ENCODE measurements at regions not wholly inside any gene's neighbourhood (a gene's known extent, or its start where the extent isn't known, plus 50 kb on each side); places are given as distances from the start of the nearest gene placed in this dataset.

DNA sequence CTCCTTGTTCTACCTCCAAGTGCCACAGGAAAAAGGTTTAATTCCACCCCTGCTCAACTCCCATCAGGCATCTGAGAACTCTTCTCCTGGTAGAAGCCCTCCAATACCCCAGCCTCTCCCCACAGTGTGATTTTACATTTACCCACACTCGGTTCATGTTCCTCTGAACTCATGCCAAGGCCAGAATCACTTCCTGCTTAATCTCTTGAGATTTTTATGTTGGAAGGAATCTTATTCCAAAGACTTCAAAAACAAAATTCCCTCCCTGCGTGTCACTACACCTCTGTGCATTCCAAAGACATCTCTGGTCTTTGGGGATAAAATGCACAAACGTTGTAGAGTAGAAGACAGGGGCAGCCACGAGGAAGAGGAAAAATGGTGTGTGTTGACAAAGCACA lies 186.8 kb downstream of the ACTL7B start:
- Mint-ChIP-seq H3K27me3 (ENCODE audit: low read depth) (no peaks in the 10 kb centered on the region), H3K36me3 (ENCODE audit: low read depth) (no peaks in the 10 kb centered on the region), H3K4me3 (no peak overlapping the region), H3K4me1 (ENCODE audit: low read depth) (no peaks in the 10 kb centered on the region), H3K27ac (no peak overlapping the region), H3K9me3 (no peaks in the 10 kb centered on the region)

GRCh38 chr9:108668191-108668937 lies 187.4 kb downstream of the ACTL7B start:
- Mint-ChIP-seq H3K27me3 (ENCODE audit: low read depth) (no peaks in the 10 kb centered on the region), H3K4me1 (ENCODE audit: low read depth) (no peaks in the 10 kb centered on the region)

DNA sequence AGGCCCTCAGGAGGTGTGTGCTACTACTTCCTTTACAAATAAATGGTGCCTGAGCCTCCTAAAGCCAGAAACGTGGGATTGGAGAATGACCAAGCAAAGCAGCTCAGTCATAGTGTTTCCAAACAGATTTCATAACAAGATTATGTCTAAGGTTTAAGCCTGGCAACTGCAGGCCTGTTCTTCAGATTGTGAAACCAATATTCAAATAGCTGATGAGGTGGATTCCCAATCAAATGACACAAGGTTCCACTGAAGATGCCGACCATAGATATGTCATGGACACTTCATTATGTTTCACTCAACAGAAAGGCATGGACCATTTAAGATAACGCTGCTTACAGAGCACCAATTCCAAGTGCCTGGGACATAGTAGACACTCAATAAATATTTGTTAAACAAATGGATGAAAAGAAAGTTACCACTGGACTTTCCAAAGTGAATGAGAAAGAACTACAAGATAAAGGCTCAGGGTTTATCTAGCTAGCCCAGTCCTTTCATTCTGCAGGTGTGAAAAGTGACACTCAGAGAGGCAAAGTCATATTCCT lies 189.5 kb downstream of the ACTL7B start:
- Mint-ChIP-seq H3K9me3 (no peaks in the 10 kb centered on the region), H3K27ac (no peak overlapping the region), H3K4me1 (ENCODE audit: low read depth) (no peaks in the 10 kb centered on the region), H3K36me3 (ENCODE audit: low read depth) (no peaks in the 10 kb centered on the region), H3K27me3 (ENCODE audit: low read depth) (no peaks in the 10 kb centered on the region), H3K4me3 (no peak overlapping the region)

More at GRCh38 chr9:108668191-108668937, 187.4 kb downstream of the ACTL7B start:
- Mint-ChIP-seq H3K4me3 (no peak overlapping the region), H3K9me3 (no peaks in the 10 kb centered on the region), H3K36me3 (ENCODE audit: low read depth) (no peaks in the 10 kb centered on the region), H3K27ac (no peak overlapping the region)

DNA sequence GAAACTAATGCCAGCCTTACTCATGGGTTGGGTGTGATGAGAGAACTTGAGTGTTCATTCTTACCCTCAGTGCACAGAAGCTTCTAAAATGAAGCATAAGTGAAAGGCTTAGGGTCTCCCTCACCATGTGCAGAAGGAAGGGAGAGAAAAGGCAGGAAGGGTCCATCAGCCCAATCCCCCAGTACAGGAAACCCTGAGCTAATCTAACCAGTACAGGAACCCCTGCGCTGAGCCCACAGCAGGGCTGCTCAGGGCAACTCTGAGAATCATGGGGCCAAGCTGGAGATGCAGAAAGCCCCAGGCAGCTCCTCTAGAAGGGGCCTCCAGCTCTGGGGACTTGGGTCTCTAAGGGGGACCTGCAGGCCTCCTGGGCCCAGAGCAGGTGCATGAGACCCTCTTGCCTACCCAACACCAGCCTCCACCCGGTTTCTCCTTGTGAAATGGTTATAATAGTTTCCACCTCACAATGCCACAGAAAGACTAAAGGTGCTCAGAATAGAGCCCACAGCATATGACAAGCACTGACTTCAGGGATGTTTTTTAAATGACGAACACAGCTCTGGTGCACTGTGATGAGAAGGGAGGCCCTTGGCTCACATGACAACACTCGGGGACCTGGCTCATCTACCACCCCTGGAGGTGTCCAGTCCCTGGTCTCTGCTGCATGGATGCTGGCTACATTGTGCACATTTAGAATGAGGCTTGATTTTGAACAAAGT lies 190.1 kb downstream of the ACTL7B start:
- Mint-ChIP-seq H3K27ac (no peak overlapping the region), H3K4me1 (ENCODE audit: low read depth) (no peaks in the 10 kb centered on the region), H3K4me3 (no peak overlapping the region), H3K9me3 (peaks cover 5% of the 10 kb centered on the region), H3K36me3 (ENCODE audit: low read depth) (no peaks in the 10 kb centered on the region), H3K27me3 (ENCODE audit: low read depth) (no peaks in the 10 kb centered on the region)

- Mint-ChIP-seq H3K4me3 (no peak overlapping the region), H3K27me3 (ENCODE audit: low read depth) (no peaks in the 10 kb centered on the region), H3K27ac (no peak overlapping the region), H3K9me3 (peaks cover 11% of the 10 kb centered on the region), H3K36me3 (ENCODE audit: low read depth) (no peaks in the 10 kb centered on the region), H3K4me1 (ENCODE audit: low read depth) (no peaks in the 10 kb centered on the region)
Observed at GRCh38 chr9:108664309-108665255, 191.2 kb downstream of the ACTL7B start.

DNA sequence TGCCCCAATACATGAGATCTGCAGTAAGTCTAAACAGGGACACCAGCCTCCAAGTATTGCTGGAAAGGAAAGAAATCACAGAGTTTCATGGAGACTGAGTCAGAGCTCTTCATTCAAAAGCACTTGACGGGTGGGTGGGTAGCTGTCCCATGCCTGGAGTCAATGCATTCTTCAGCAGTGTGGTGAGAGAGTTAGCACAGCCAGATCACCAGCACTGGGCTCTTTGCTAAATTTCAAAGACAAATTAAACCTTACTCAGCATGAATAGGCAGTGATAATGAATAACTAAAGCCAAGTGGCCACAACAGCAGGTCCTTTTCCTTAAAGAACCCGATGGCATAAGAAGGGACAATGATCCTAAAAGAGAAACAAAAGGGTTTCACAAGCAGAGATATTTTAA lies 192.4 kb downstream of the ACTL7B start:
- Mint-ChIP-seq H3K4me1 (ENCODE audit: low read depth) (no peaks in the 10 kb centered on the region), H3K27ac (no peak overlapping the region), H3K27me3 (ENCODE audit: low read depth) (no peaks in the 10 kb centered on the region), H3K4me3 (no peak overlapping the region), H3K36me3 (ENCODE audit: low read depth) (no peaks in the 10 kb centered on the region), H3K9me3 (peaks cover 17% of the 10 kb centered on the region)

DNA sequence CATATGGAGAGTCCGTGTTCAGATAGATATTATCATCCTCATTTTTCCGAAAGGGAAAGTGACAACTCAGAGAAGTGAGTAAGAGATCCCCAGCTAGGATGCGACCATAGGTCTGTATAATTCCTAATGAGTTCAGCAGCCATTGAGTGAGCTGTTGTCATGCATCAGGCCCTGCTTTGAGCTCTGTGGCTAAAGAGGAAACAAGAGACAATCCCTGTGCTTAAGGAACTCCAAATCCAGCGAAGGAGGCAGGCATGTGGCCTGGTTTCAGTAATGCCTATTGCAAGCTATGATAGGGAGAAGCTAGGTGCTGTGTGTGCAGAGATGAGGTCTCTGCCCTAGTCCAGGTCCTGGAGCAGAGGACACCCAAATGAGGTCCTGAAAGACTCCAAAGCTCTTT lies 192.8 kb downstream of the ACTL7B start:
- no peaks in the 10 kb centered on the region for H3K27me3 Mint-ChIP-seq (ENCODE audit: low read depth)
- H3K9me3 Mint-ChIP-seq: peaks cover 17% of the 10 kb centered on the region
- H3K4me1 Mint-ChIP-seq (ENCODE audit: low read depth): no peaks in the 10 kb centered on the region
- no peak overlapping the region for H3K4me3 Mint-ChIP-seq
- H3K27ac Mint-ChIP-seq: no peak overlapping the region
- no peaks in the 10 kb centered on the region for H3K36me3 Mint-ChIP-seq (ENCODE audit: low read depth)

GRCh38 chr9:108662091-108662875 lies 193.5 kb downstream of the ACTL7B start:
- peaks cover 17% of the 10 kb centered on the region for H3K9me3 Mint-ChIP-seq
- H3K4me1 Mint-ChIP-seq (ENCODE audit: low read depth): no peaks in the 10 kb centered on the region
- H3K27me3 Mint-ChIP-seq (ENCODE audit: low read depth): no peaks in the 10 kb centered on the region
- H3K36me3 Mint-ChIP-seq (ENCODE audit: low read depth): no peaks in the 10 kb centered on the region
- H3K27ac Mint-ChIP-seq: no peak overlapping the region
- no peak overlapping the region for H3K4me3 Mint-ChIP-seq

DNA sequence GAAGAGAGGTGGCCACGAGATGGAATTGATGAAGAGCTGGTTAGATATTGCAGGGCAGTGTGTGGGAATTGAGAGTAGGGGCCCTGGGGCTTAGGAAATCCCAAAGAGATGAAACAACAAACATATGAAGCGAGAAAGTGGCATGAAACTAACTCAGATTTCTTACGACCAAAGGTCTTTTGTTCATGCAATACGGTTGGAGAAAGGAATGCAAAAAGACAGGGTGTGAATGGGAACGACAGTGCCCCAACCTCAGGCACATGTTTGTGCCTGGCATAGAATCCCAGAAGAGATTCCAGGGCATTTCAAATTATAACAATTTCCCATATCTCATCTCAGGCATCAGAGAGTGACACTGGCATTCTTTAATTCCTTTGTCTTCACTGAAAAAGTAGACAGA lies 199.2 kb downstream of the ACTL7B start:
- no peaks in the 10 kb centered on the region for H3K4me1 Mint-ChIP-seq (ENCODE audit: low read depth)
- H3K4me3 Mint-ChIP-seq: no peak overlapping the region
- no peak overlapping the region for H3K27ac Mint-ChIP-seq
- no peaks in the 10 kb centered on the region for H3K27me3 Mint-ChIP-seq (ENCODE audit: low read depth)
- no peaks in the 10 kb centered on the region for H3K36me3 Mint-ChIP-seq (ENCODE audit: low read depth)
- H3K9me3 Mint-ChIP-seq: peaks cover 17% of the 10 kb centered on the region

DNA sequence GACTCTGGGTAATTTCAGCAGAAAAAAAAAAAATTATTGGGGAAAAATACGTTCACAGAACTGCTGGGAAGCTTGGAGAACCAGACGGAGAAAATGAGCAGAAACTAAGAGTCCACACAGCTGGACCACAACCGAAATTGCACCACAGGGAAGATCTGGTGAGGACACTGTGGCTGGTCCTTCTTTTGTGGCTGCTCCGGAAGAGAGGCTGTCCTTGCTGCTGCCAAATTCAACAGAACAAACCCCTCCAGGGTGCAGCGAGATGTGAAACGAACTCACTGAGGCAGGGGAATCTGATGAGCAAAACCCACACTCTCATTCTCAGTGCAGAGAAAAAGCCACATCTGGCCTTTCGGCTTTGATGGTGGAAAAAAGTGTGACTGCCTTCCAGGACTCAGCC lies 200.0 kb downstream of the ACTL7B start:
- H3K27me3 Mint-ChIP-seq (ENCODE audit: low read depth): no peaks in the 10 kb centered on the region
- no peaks in the 10 kb centered on the region for H3K4me1 Mint-ChIP-seq (ENCODE audit: low read depth)
- H3K36me3 Mint-ChIP-seq (ENCODE audit: low read depth): no peaks in the 10 kb centered on the region
- peaks cover 14% of the 10 kb centered on the region for H3K9me3 Mint-ChIP-seq
- H3K4me3 Mint-ChIP-seq: no peak overlapping the region
- no peak overlapping the region for H3K27ac Mint-ChIP-seq

DNA sequence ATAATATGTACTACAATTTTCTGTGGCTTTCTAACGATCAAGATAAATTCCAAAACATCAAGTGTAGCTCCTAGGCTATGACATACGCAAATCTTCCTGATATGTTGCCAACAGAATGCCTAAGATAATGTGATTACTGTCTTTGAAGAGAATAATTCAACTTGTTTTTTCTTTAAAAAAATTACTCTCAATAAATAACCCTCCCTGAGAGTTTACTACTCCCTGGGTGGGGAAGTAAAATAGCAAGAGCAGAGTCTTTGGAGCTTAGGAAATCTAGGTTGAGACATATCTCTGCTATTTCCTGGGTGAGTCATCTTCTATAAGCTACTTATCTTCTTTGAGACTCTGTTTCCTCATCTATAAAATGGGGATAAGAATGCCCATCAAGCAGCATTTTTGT lies 201.2 kb downstream of the ACTL7B start:
- Mint-ChIP-seq H3K36me3 (ENCODE audit: low read depth) (no peaks in the 10 kb centered on the region), H3K27ac (no peak overlapping the region), H3K4me3 (no peak overlapping the region), H3K4me1 (ENCODE audit: low read depth) (no peaks in the 10 kb centered on the region), H3K9me3 (peaks cover 7% of the 10 kb centered on the region), H3K27me3 (ENCODE audit: low read depth) (no peaks in the 10 kb centered on the region)

GRCh38 chr9:108652851-108653250 lies 202.9 kb downstream of the ACTL7B start:
- no peaks in the 10 kb centered on the region for H3K4me1 Mint-ChIP-seq (ENCODE audit: low read depth)
- no peaks in the 10 kb centered on the region for H3K9me3 Mint-ChIP-seq

DNA sequence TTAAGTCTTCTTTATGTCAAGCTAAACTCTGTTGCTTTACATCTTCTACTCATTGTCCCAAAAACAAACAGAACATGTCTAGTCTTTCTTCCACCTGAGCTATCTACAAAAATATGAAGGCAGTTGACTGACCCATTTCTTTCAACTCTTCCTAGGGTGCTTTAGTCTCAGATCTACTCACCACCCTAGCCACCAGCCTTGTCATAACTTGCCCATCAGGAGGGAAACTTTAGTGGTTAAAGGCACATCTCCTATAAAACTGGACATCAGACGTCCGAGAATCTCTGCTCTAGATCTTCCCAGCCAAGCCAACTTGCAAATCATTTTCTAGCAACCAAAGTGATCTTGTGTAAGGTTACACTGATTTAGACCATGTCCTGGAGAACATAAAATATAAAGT lies 205.0 kb downstream of the ACTL7B start:
- Mint-ChIP-seq H3K27me3 (ENCODE audit: low read depth) (no peaks in the 10 kb centered on the region), H3K4me1 (ENCODE audit: low read depth) (no peaks in the 10 kb centered on the region), H3K36me3 (ENCODE audit: low read depth) (no peaks in the 10 kb centered on the region), H3K27ac (no peak overlapping the region), H3K4me3 (no peak overlapping the region), H3K9me3 (no peaks in the 10 kb centered on the region)

More at GRCh38 chr9:108652851-108653250, 202.9 kb downstream of the ACTL7B start:
- Mint-ChIP-seq H3K4me3 (no peak overlapping the region), H3K36me3 (ENCODE audit: low read depth) (no peaks in the 10 kb centered on the region), H3K27ac (no peak overlapping the region), H3K27me3 (ENCODE audit: low read depth) (no peaks in the 10 kb centered on the region)

DNA sequence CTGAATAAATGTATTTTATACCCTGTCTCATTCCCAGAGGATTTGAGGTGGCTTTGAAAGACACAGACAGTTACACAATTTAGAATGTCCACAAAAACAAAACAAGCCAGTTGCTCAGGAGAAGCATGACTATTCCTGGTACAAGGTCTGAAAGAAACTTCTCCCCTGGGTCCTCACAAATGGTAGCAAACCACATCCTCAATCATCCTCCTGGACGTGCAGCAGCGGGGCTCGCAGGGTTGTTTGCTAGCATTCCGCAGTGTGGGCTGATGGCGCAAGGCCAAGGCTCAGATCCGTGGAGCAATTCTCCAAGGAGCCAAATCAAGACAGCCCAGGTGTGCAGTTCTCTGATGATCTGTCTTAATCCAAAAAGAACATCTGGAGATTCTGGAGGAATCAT lies 210.3 kb downstream of the ACTL7B start:
- H3K27me3 Mint-ChIP-seq (ENCODE audit: low read depth): no peaks in the 10 kb centered on the region
- no peak overlapping the region for H3K4me3 Mint-ChIP-seq
- no peaks in the 10 kb centered on the region for H3K36me3 Mint-ChIP-seq (ENCODE audit: low read depth)
- H3K4me1 Mint-ChIP-seq (ENCODE audit: low read depth): no peaks in the 10 kb centered on the region
- no peaks in the 10 kb centered on the region for H3K9me3 Mint-ChIP-seq
- no peak overlapping the region for H3K27ac Mint-ChIP-seq
